ENCODE measurements at regions not wholly inside any gene's neighbourhood (a gene's known extent, or its start where the extent isn't known, plus 50 kb on each side); places are given as distances from the start of the nearest gene placed in this dataset.

- no peak for TF ChIP-seq POLR2AphosphoS5 (IDR thresholded peaks at IDR 0.05; ENCODE audit: insufficient read depth in 1 of 2, low read depth in 1 of 2)
- TF ChIP-seq POLR2A (IDR thresholded peaks at IDR 0.05): no peak
- TF ChIP-seq CTCF (IDR thresholded peaks at IDR 0.05): no peak
- intact Hi-C loops (cut with DNase I): no loop called here
- Histone ChIP-seq H3K27ac (no peak overlapping the region), H3K9me3 (no peaks in the 10 kb centered on the region), H3K27me3 (no peaks in the 10 kb centered on the region), H3K4me1 (peaks cover 15% of the 10 kb centered on the region), H3K4me3 (no peak overlapping the region), H3K36me3 (no peaks in the 10 kb centered on the region)
- DNase-seq (ENCODE audit: extremely low spot score in 2 of 2): no peak
These were observed 304.4 kb downstream of the RRAGC start for GRCh38 chr1:38555130-38555529.

GRCh38 chr1:38551318-38552307 lies 308.0 kb downstream of the RRAGC start:
- no peaks in the 10 kb centered on the region for H3K4me1 ChIP-seq
- DNase-seq (ENCODE audit: extremely low spot score in 2 of 2): no peak
- intact Hi-C loops (cut with DNase I): no loop called here
- H3K9me3 ChIP-seq: no peaks in the 10 kb centered on the region
- no peak overlapping the region for H3K4me3 ChIP-seq
- no peak overlapping the region for H3K27ac ChIP-seq
- no peaks in the 10 kb centered on the region for H3K36me3 ChIP-seq
- TF ChIP-seq POLR2A (IDR thresholded peaks at IDR 0.05) (no peak), POLR2AphosphoS5 (IDR thresholded peaks at IDR 0.05; ENCODE audit: insufficient read depth in 1 of 2, low read depth in 1 of 2) (no peak), CTCF (IDR thresholded peaks at IDR 0.05) (no peak)
- no peaks in the 10 kb centered on the region for H3K27me3 ChIP-seq

- intact Hi-C loops (cut with DNase I): no loop called here
- TF ChIP-seq POLR2A (IDR thresholded peaks at IDR 0.05): no peak
- no peak for TF ChIP-seq CTCF (IDR thresholded peaks at IDR 0.05)
- TF ChIP-seq POLR2AphosphoS5 (IDR thresholded peaks at IDR 0.05; ENCODE audit: insufficient read depth in 1 of 2, low read depth in 1 of 2): no peak
These were observed 310.4 kb downstream of the RRAGC start for GRCh38 chr1:38549191-38549590.

GRCh38 chr1:38547321-38547720 lies 312.3 kb downstream of the RRAGC start:
- no peak for TF ChIP-seq POLR2A (IDR thresholded peaks at IDR 0.05)
- TF ChIP-seq CTCF (IDR thresholded peaks at IDR 0.05): no peak
- TF ChIP-seq POLR2AphosphoS5 (IDR thresholded peaks at IDR 0.05; ENCODE audit: insufficient read depth in 1 of 2, low read depth in 1 of 2): no peak
- no peaks in the 10 kb centered on the region for H3K9me3 ChIP-seq
- H3K27ac ChIP-seq: no peak overlapping the region
- no peaks in the 10 kb centered on the region for H3K27me3 ChIP-seq
- H3K4me1 ChIP-seq: no peaks in the 10 kb centered on the region
- H3K4me3 ChIP-seq: no peak overlapping the region
- intact Hi-C loops (cut with DNase I): no loop called here
- no peak for DNase-seq (ENCODE audit: extremely low spot score in 2 of 2)
- no peaks in the 10 kb centered on the region for H3K36me3 ChIP-seq

More at GRCh38 chr1:38549191-38549590, 310.4 kb downstream of the RRAGC start:
- Histone ChIP-seq H3K4me1 (no peaks in the 10 kb centered on the region), H3K9me3 (no peaks in the 10 kb centered on the region), H3K4me3 (no peak overlapping the region), H3K27me3 (no peaks in the 10 kb centered on the region), H3K36me3 (no peaks in the 10 kb centered on the region), H3K27ac (no peak overlapping the region)
- no peak for DNase-seq (ENCODE audit: extremely low spot score in 2 of 2)

- Histone ChIP-seq H3K36me3 (no peaks in the 10 kb centered on the region), H3K27me3 (no peaks in the 10 kb centered on the region), H3K4me1 (no peaks in the 10 kb centered on the region), H3K9me3 (no peaks in the 10 kb centered on the region), H3K27ac (no peak overlapping the region), H3K4me3 (no peak overlapping the region)
- intact Hi-C loops (cut with DNase I): no loop called here
- TF ChIP-seq POLR2AphosphoS5 (IDR thresholded peaks at IDR 0.05; ENCODE audit: insufficient read depth in 1 of 2, low read depth in 1 of 2) (no peak), POLR2A (IDR thresholded peaks at IDR 0.05) (no peak), CTCF (IDR thresholded peaks at IDR 0.05) (no peak)
- DNase-seq (ENCODE audit: extremely low spot score in 2 of 2): no peak
These were observed 312.9 kb downstream of the RRAGC start for GRCh38 chr1:38546636-38547035.

Measured in vagina (tissue), 2 donors.